ENCODE measurements at regions not wholly inside any gene's neighbourhood (a gene's known extent, or its start where the extent isn't known, plus 50 kb on each side); places are given as distances from the start of the nearest gene placed in this dataset.

- TF ChIP-seq YY1 (IDR thresholded peaks at IDR 0.05; ENCODE audit: low read depth) (no peak), CEBPB (IDR thresholded peaks at IDR 0.05) (no peak), EP300 (IDR thresholded peaks at IDR 0.05; ENCODE audit: borderline replicate concordance) (no peak), FOXM1 (IDR thresholded peaks at IDR 0.05; ENCODE audit: borderline replicate concordance, low read depth) (no peak), TAF1 (IDR thresholded peaks at IDR 0.05; ENCODE audit: low read depth) (no peak), RAD21 (IDR thresholded peaks at IDR 0.05; ENCODE audit: low read depth) (no peak), USF1 (IDR thresholded peaks at IDR 0.05) (no peak), NFIC (IDR thresholded peaks at IDR 0.05) (no peak)
- TF ChIP-seq, protein P1, sequence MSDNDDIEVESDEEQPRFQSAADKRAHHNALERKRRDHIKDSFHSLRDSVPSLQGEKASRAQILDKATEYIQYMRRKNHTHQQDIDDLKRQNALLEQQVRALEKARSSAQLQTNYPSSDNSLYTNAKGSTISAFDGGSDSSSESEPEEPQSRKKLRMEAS (IDR thresholded peaks at IDR 0.05) = no peak
Measured at GRCh38 chr12:127501916-127502315, 765.1 kb upstream of the TMEM132C start.
